ENCODE measurements at regions not wholly inside any gene's neighbourhood (a gene's known extent, or its start where the extent isn't known, plus 50 kb on each side); places are given as distances from the start of the nearest gene placed in this dataset.

DNA sequence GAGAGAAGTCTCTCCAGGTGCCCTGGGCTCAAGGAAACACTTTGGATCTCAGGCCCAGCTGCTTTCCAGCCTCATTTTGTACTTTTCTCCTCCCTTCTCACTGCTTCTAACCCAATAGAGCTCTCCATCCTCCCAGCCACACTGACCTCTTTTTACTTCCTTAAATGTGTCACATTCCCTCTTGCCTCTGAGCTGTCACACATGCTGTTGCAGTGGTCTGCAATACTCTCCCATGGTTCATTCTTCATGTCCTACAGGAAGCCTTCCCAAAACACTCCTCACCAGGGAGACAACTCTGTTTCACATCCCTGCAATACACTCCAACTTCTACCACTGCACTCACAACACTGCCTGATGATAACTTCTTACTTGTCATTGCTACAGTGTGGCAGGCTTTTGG, 242.1 kb upstream of the DYNLRB2 start:
- DNase-seq = no peak

- no peak for DNase-seq
These were observed 244.8 kb upstream of the DYNLRB2 start for GRCh38 chr16:80296034-80296433.

- DNase-seq = no peak
These were observed 246.6 kb upstream of the DYNLRB2 start for GRCh38 chr16:80294172-80294571.

GRCh38 chr16:80288616-80289015, 252.2 kb upstream of the DYNLRB2 start:
- no peak for DNase-seq

DNA sequence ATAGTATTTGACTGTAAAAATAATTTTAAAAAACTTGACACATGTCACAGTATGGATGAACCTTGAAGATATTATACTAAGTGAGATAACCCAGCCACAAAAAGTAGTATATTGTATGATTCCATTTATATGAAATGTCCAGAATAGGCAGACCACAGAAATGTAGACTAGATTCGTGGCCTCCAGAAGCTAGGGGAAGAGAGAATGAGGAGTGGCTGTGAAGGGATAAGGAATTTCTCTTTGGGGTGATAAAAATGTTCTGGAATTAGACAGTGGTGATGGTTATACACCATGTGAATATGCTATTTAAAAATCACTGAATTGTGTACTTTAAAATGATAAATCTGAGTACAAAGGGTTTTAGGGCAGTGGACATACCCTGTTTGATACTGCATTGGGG, 253.1 kb upstream of the DYNLRB2 start:
- no peak for DNase-seq

GRCh38 chr16:80285104-80285503, 255.7 kb upstream of the DYNLRB2 start:
- DNase-seq = no peak

DNA sequence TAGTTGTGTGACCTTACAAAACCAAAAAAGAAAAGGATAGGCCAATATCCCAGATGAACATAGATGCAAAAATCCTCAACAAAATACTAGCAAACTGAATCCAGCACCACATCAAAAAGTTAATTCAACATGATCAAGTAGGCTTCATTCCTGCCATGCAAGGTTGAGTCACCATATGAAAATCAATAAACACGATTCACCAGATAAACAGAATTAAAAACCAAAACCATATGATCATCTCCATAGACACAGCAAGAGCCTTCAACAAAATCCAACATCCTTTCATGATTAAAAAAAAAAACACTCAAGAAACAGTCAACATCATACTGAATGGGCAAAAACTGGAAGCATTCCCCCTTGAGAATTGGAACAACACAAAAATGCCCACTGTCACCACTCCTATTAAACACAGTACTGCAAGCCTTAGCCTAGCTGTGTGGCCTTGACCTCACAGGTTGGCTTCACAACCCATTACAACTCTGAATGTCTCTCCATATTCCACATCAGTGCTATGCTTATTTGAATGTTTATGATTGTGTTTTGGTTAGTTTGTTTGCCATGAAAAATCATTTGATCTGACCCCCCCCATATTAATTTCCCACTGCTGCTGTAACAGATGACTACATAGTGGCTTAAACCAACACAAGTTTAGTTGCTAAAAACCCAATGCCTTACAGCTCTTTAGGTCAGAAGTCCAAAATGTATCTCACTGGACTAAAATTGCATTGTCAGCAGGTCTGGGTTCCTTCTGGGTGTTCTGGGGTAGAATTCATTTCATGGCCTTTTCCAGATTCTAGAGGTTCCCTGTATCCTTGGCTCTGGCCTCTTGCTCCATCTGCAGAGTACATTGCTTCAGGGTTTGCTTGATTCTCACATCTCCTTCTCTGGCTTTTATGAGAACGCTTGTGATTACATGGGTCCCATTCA, 257.1 kb upstream of the DYNLRB2 start:
- DNase-seq = no peak

GRCh38 chr16:80280557-80280956, 260.2 kb upstream of the DYNLRB2 start:
- DNase-seq = no peak

DNA sequence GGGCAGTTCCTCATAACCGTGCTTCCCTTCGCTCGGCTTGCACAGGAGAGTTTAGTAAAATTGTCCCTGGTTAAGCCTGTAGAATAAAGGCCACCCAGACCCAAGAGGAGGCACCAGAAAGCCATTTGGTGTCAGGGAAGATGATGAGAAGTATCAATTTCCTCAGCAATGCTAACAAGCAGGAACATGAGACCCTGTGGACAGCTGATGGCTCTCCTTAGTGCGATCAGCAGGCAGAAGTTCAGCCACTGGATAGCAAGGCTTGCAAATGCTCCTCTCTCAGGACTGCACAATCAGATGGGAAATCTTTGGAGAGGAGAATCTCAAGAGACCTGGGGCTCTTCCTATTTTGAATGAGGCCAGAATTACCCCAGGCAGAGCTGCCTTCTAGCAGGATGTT, 261.1 kb upstream of the DYNLRB2 start:
- DNase-seq = no peak

GRCh38 chr16:80277182-80277581, 263.6 kb upstream of the DYNLRB2 start:
- DNase-seq = no peak

DNA sequence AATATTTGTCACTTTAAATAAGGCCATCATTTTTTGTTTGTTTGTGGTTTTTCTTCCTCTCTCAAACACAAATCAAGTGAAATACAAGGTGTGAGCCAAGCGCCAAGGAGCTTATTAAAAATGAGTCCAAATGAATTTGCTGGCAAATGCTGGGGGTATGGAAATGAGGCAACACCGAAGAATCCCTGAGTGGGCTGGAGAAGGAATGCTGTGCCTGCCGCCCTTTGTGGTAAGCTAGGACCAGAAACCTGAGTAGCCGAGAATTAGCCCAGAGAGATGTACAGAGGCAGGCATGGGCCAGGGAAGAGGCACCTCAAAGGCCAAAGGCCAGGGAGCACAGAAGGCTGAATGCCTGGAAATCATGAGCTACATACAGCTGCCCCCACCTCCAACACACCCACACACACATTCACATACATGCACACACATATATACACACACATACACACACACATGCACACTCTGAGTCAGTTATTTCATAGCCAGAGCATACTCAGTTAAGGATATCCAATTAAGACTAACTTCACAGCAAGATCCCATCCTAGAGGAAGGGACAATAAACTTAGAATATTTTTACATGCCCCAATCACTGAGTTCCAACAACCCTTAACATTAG, 266.1 kb upstream of the DYNLRB2 start:
- DNase-seq = no peak

GRCh38 chr16:80273635-80274538, 266.9 kb upstream of the DYNLRB2 start:
- DNase-seq = no peak

DNA sequence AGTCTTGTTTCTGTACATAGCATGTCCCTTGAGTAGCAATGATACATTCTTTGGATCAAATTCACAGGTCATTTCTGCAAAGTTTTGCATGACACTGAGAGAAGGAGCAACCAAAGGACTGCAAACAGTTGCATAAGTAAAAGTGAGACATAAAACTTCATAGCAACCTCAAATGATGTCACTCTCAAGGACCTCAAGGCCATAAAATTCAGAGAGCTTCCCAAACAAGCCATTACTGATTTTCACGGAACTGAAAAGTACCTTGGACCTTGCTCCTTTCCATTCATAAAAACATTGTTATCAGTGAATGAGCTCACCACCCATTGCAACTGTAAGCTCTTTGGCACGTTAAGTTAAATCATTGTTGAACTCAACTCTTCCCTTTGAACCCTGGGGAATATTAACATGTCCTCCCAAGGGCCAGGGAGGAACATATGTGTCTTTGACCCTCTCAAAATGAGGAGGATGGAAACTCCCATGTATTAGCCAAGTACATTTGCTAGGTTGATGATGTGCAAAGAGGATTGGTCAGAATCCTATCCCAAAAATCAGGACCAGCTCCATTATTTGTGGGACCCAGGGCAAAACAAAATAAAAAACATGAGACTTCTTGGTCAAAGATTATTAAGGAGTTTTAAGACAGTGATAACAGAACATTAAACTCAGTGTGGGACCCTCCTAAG, 275.0 kb upstream of the DYNLRB2 start:
- DNase-seq = no peak

DNA sequence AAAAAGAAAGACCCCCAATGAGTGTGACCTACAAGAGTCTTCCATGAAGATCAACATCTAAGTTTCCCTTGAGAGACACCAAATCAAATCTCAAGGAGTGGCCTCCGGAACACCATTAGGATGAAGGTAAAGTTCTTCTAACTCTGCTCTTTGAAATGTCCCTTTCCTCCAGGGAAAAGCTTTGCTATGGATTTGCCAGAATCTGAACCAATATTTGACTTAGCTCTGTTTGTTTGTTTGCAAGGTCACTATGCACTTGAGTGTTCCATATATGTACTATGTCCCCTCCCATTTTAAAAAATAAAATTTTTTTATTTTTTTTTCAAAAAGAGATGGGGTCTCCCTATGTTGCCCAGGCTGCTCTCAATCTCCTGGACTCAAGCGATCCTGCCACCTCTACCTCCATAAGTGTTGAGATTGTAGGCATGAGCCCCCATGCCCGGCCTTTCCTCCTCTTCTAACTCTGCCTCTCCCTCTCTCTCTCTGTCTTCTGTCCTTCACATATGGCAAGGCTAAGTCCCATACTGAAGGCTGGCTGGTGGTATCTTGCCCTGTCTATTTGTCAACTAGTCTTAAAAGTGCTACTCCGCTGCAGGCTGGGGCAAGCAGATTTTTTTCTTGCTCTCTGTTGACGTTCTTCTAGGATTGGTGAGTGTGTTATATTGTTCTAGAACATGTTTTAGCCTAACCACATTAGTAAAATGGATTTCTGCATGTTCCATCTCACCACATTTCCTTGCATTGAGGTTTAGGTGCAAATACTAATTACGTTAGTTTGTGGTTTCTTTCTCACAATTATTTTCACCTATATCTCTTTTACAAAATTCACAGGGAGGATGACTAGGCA, 276.7 kb upstream of the DYNLRB2 start:
- DNase-seq = no peak

DNA sequence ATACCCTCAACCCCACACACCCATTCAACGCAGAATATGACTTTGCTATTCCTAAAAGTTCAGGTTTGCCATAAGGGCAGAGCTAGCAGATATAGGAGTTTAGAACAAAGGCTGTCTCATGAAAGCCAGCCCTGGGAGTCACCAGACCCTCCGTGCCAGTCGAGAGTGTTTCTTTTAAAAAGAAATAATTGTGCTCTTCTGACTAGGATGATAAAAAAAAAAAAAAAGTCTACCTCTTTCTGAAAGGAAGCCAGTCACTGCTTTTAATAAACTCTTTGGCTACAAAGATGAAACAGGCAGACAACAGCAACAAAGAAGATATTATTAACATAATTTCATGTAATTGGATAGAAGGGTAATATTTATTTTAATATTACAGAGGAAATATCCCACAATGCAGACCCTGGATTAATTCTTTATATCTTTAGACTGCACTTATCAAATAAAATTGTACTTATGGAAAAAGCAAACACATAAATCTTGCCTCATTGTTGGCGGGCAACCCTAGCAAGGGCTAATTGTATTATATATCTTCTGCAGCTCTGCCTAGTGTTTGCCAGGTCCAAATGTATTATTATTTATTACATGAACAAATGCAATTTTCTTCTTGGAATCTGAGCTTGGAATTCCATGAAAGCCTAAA, 277.5 kb upstream of the DYNLRB2 start:
- peak; percentile 30 for DNase-seq

- no peak for DNase-seq
These were observed 279.9 kb upstream of the DYNLRB2 start for GRCh38 chr16:80260906-80261311.

- DNase-seq = no peak
These were observed 281.4 kb upstream of the DYNLRB2 start for GRCh38 chr16:80259290-80259805.

GRCh38 chr16:80258407-80258806, 282.4 kb upstream of the DYNLRB2 start:
- no peak for DNase-seq

DNA sequence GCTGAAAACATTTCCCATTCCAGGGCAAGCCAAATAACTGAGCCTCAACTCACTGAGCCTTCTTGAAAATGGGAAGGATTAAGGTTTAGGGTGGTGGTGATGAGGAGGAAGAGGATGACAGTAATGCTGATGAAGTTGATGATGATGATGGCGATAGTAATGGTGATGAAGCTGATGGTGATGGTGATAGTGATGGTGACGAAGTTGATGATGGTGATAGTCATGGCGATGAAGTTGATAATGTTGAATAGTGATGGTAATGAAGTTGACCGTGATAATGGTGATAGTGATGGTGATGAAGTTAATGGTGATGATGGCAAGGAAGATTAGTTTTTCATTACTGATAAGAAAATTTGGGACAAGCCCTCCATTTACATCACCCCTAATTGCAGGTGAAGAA, 285.8 kb upstream of the DYNLRB2 start:
- no peak for DNase-seq

DNA sequence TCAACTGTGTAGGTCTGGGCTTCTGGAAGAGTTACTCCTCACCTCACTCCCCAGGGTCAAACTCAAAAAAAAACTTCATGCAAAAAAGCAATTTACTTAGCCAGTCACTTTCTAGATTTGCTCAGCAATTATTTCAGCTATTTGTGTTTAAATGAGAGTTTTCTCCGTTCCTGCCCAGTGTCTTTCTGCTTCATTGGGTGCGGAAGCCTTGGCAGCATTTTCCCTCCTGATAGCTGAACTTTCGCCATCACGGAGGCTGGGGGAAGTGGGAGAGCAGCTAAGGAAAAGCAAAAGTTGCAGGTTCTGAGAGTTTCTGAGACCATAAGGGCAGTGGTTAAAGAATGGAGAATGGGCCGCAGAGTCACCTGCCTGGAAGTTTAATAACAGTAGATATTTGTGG, 287.1 kb upstream of the DYNLRB2 start:
- DNase-seq = no peak

DNA sequence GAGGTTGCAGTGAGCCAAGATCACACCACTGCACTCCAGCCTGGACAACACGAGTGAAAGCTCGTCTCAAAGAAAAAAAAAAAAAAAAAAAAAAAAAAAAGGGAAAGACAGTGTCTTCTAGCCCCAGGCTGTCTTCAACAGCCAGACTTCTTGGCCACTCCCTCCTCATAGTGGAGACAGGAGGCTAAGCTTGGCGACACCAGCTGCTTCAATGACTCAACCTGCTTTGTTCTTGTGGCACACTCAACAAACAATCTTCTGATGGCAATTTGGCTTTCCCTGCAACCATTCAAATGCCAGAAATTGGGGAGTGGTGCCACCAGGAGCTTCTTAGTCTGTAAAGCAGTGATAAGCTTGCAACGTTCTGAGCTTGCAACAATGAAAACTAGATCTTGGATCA, 290.4 kb upstream of the DYNLRB2 start:
- no peak for DNase-seq

All from NCI-H1105 (cell line).